ENCODE measurements at regions not wholly inside any gene's neighbourhood (a gene's known extent, or its start where the extent isn't known, plus 50 kb on each side); places are given as distances from the start of the nearest gene placed in this dataset.

DNA sequence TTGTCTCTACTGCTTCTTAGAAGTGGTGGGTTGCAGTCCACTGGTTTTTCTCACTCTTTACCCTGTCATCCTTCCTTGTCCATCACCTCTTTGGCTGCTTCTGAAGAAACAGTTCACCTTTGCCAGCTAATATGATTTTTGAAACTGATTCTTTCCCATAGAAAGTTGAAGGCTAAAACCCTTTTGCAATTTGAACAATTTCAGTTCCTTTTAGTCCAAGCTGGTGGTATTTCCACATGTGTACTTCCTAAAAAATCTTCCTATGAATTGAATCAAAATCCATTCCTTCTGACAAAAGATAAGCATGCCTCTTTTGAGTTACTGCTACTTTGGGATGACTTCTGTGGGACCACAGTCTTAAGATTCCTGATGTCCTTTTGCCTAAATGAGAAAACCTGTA, 210.0 kb upstream of the MAN1A1 start (continued):
- TF ChIP-seq, protein P1, sequence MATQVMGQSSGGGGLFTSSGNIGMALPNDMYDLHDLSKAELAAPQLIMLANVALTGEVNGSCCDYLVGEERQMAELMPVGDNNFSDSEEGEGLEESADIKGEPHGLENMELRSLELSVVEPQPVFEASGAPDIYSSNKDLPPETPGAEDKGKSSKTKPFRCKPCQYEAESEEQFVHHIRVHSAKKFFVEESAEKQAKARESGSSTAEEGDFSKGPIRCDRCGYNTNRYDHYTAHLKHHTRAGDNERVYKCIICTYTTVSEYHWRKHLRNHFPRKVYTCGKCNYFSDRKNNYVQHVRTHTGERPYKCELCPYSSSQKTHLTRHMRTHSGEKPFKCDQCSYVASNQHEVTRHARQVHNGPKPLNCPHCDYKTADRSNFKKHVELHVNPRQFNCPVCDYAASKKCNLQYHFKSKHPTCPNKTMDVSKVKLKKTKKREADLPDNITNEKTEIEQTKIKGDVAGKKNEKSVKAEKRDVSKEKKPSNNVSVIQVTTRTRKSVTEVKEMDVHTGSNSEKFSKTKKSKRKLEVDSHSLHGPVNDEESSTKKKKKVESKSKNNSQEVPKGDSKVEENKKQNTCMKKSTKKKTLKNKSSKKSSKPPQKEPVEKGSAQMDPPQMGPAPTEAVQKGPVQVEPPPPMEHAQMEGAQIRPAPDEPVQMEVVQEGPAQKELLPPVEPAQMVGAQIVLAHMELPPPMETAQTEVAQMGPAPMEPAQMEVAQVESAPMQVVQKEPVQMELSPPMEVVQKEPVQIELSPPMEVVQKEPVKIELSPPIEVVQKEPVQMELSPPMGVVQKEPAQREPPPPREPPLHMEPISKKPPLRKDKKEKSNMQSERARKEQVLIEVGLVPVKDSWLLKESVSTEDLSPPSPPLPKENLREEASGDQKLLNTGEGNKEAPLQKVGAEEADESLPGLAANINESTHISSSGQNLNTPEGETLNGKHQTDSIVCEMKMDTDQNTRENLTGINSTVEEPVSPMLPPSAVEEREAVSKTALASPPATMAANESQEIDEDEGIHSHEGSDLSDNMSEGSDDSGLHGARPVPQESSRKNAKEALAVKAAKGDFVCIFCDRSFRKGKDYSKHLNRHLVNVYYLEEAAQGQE (IDR thresholded peaks at IDR 0.05; ENCODE audit: low read depth, low read length) = no peak

DNA sequence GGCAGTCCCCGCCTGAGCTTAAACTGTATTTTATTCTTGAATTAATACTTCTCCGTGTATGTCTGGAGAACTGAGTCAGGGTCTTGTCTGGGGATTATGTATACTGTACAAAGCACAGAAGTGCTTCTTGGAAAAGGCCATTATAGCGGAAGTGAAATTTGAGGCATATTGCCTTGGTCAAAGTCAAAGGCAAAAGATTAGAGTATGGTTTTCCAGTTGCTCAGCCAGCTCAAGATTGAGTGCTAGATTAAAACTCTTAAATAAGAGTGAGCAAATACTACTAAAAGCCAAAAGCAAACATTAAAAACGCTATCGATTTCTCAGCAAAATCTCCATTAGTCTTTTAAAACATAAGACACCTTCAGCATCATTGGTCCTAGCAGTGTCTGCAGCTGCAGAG, 207.7 kb upstream of the MAN1A1 start:
- Histone ChIP-seq H3K27ac (ENCODE audit: low read depth in 2 of 2, low read length in 1 of 2) (no peak overlapping the region), H3K27me3 (ENCODE audit: insufficient read depth) (no peaks in the 10 kb centered on the region), H3K9me2 (no peaks in the 10 kb centered on the region), H3K36me3 (replicated peaks in 1 of 2; ENCODE audit: control insufficient read depth in 1 of 2, insufficient read depth in 2 of 2, low read length in 1 of 2) (no peaks in the 10 kb centered on the region), H2AFZ (ENCODE audit: low read depth) (no peak overlapping the region), H3K4me1 (ENCODE audit: control insufficient read depth in 1 of 2, insufficient read depth in 2 of 2, low read depth in 1 of 2, low read length in 1 of 2) (no peaks in the 10 kb centered on the region), H3K9ac (no peak overlapping the region), H3K9me3 (no peaks in the 10 kb centered on the region), H3K4me2 (no peak overlapping the region), H4K20me1 (ENCODE audit: insufficient read depth) (no peaks in the 10 kb centered on the region), H3K4me3 (ENCODE audit: low read depth in 2 of 2, low read length in 1 of 2) (no peak overlapping the region), H3F3A (replicated peaks; ENCODE audit: insufficient read depth) (no peaks in the 10 kb centered on the region), H3K79me2 (ENCODE audit: insufficient read depth) (no peaks in the 10 kb centered on the region)
- ChIA-PET POLR2A (no interaction called here), CTCF (no interaction called here)
- WGBS (ENCODE audit: low lambda C conversion rate) = 80% methylated on average over 5 of the region's 5 CpGs
- TF ChIP-seq TEAD4 (IDR thresholded peaks at IDR 0.05; ENCODE audit: borderline replicate concordance, insufficient read depth) (no peak), EZH2phosphoT487 (IDR thresholded peaks at IDR 0.05; ENCODE audit: borderline replicate concordance, low read depth) (no peak), YY1 (IDR thresholded peaks at IDR 0.05; ENCODE audit: low read depth) (no peak), RCOR1 (IDR thresholded peaks at IDR 0.05; ENCODE audit: low read length) (no peak), TAF1 (IDR thresholded peaks at IDR 0.05; ENCODE audit: borderline replicate concordance, low read depth, low read length) (no peak), EP300 (IDR thresholded peaks at IDR 0.05; ENCODE audit: borderline replicate concordance in 1 of 2, low read depth in 1 of 2, low read length in 1 of 2) (no peak), ELF1 (IDR thresholded peaks at IDR 0.05) (no peak), RFX5 (IDR thresholded peaks at IDR 0.05; ENCODE audit: low read length) (no peak)
- TF ChIP-seq, protein P2, sequence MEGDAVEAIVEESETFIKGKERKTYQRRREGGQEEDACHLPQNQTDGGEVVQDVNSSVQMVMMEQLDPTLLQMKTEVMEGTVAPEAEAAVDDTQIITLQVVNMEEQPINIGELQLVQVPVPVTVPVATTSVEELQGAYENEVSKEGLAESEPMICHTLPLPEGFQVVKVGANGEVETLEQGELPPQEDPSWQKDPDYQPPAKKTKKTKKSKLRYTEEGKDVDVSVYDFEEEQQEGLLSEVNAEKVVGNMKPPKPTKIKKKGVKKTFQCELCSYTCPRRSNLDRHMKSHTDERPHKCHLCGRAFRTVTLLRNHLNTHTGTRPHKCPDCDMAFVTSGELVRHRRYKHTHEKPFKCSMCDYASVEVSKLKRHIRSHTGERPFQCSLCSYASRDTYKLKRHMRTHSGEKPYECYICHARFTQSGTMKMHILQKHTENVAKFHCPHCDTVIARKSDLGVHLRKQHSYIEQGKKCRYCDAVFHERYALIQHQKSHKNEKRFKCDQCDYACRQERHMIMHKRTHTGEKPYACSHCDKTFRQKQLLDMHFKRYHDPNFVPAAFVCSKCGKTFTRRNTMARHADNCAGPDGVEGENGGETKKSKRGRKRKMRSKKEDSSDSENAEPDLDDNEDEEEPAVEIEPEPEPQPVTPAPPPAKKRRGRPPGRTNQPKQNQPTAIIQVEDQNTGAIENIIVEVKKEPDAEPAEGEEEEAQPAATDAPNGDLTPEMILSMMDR (IDR thresholded peaks at IDR 0.05) = no peak
- TF ChIP-seq, protein P1 (IDR thresholded peaks at IDR 0.05; ENCODE audit: low read depth, low read length) = no peak
- DNase-seq = no peak
